ENCODE measurements at regions not wholly inside any gene's neighbourhood (a gene's known extent, or its start where the extent isn't known, plus 50 kb on each side); places are given as distances from the start of the nearest gene placed in this dataset.

DNA sequence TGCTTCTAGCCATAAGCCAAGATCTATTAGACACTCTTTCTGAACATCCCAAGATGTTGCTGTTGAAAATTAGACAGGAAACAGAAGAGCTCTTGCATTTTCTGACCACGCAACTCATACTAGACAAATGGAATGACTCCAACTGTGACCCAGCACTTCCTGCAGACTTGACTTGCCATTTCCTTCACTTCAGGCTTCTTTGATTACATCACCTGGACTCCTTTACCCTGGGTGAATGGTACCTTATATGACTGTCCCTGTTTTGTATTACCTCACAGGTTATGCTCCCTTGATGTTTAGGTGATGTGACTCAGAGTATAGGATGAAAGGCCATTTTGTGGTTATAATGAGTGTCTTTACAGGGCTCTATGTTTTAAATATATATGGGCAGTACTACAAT is 236.1 kb downstream of the BMP2 start:
- no peaks in the 10 kb centered on the region for H3K27me3 ChIP-seq (ENCODE audit: low read depth, low read length)
- H3K4me1 ChIP-seq (ENCODE audit: control insufficient read depth in 1 of 2, insufficient read depth in 2 of 2, low read length in 2 of 2) = no peaks in the 10 kb centered on the region
- H3K4me3 ChIP-seq (ENCODE audit: low read depth in 1 of 2, low read length in 2 of 2) = no peak overlapping the region
- peaks cover 0 to 6% of the 10 kb centered on the region in 2 donors for H3K9me3 ChIP-seq (ENCODE audit: control insufficient read depth in 1 of 2, low read length in 2 of 2)
- no peak overlapping the region for H3K27ac ChIP-seq (ENCODE audit: low read length)
- no peaks in the 10 kb centered on the region for H3K36me3 ChIP-seq (ENCODE audit: control insufficient read depth in 1 of 2, insufficient read depth in 2 of 2, low read length in 2 of 2)

GRCh38 chr20:7004801-7005200 is 237.3 kb downstream of the BMP2 start:
- Histone ChIP-seq H3K4me1 (ENCODE audit: control insufficient read depth in 1 of 2, insufficient read depth in 2 of 2, low read length in 2 of 2) (no peaks in the 10 kb centered on the region), H3K36me3 (ENCODE audit: control insufficient read depth in 1 of 2, insufficient read depth in 2 of 2, low read length in 2 of 2) (no peaks in the 10 kb centered on the region), H3K27me3 (ENCODE audit: low read depth, low read length) (no peaks in the 10 kb centered on the region), H3K4me3 (ENCODE audit: low read depth in 1 of 2, low read length in 2 of 2) (no peak overlapping the region), H3K27ac (ENCODE audit: low read length) (no peak overlapping the region), H3K9me3 (ENCODE audit: control insufficient read depth in 1 of 2, low read length in 2 of 2) (peaks cover 0 to 7% of the 10 kb centered on the region in 2 donors)

DNA sequence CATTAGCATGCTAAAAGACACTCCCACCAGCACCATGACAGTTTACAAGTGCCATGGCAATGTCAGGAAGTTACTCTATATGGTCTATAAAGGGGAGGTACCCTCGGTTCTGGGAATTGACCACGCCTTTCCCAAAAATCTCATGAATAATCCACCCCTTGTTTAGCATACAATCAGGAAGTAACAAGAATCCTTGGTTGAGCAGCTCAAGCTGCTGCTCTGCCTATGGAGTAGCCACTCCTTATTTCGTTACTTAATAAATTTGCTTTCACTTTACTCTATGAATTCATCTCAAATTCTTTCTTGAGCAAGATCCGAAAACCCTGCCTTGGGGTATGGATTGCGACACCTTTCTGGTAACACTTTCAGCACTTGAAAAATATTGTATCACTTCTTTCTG is 243.0 kb downstream of the BMP2 start:
- H3K27me3 ChIP-seq (ENCODE audit: low read depth, low read length) = no peaks in the 10 kb centered on the region
- H3K4me1 ChIP-seq (ENCODE audit: control insufficient read depth in 1 of 2, insufficient read depth in 2 of 2, low read length in 2 of 2) = no peaks in the 10 kb centered on the region
- H3K4me3 ChIP-seq (ENCODE audit: low read depth in 1 of 2, low read length in 2 of 2) = no peak overlapping the region
- peaks cover 0 to 7% of the 10 kb centered on the region in 2 donors for H3K9me3 ChIP-seq (ENCODE audit: control insufficient read depth in 1 of 2, low read length in 2 of 2)
- H3K36me3 ChIP-seq (ENCODE audit: control insufficient read depth in 1 of 2, insufficient read depth in 2 of 2, low read length in 2 of 2) = no peaks in the 10 kb centered on the region
- no peak overlapping the region for H3K27ac ChIP-seq (ENCODE audit: low read length)

DNA sequence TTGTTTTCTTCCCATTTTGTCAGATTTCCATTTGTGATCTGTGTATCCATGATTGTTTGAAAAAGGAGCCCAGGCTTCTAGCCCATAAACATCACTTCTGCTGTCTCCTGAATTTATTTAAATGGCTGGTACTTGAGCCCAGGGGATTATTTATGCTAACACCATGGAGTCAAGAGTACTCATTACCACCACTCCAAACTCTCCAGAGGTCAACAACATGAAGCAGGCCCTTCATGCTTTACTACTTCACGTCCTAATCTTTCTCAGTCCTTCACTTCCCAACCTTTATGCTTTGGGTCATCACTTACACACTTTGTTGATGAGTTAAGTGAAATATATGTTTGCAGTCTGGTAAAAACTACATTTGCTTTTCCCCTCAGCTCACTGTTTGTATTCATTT is 247.8 kb downstream of the BMP2 start:
- Histone ChIP-seq H3K27ac (ENCODE audit: low read length) (no peak overlapping the region), H3K4me3 (ENCODE audit: low read depth in 1 of 2, low read length in 2 of 2) (no peak overlapping the region), H3K27me3 (ENCODE audit: low read depth, low read length) (no peaks in the 10 kb centered on the region), H3K36me3 (ENCODE audit: control insufficient read depth in 1 of 2, insufficient read depth in 2 of 2, low read length in 2 of 2) (no peaks in the 10 kb centered on the region), H3K9me3 (ENCODE audit: control insufficient read depth in 1 of 2, low read length in 2 of 2) (no peaks in the 10 kb centered on the region), H3K4me1 (ENCODE audit: control insufficient read depth in 1 of 2, insufficient read depth in 2 of 2, low read length in 2 of 2) (no peaks in the 10 kb centered on the region)

- no peaks in the 10 kb centered on the region for H3K27me3 ChIP-seq (ENCODE audit: low read depth, low read length)
- no peaks in the 10 kb centered on the region for H3K36me3 ChIP-seq (ENCODE audit: control insufficient read depth in 1 of 2, insufficient read depth in 2 of 2, low read length in 2 of 2)
- H3K9me3 ChIP-seq (ENCODE audit: control insufficient read depth in 1 of 2, low read length in 2 of 2) = peaks cover 0 to 6% of the 10 kb centered on the region in 2 donors
- H3K4me1 ChIP-seq (ENCODE audit: control insufficient read depth in 1 of 2, insufficient read depth in 2 of 2, low read length in 2 of 2) = no peaks in the 10 kb centered on the region
- no peak overlapping the region for H3K4me3 ChIP-seq (ENCODE audit: low read depth in 1 of 2, low read length in 2 of 2)
- no peak overlapping the region for H3K27ac ChIP-seq (ENCODE audit: low read length)
These were observed 255.1 kb downstream of the BMP2 start for GRCh38 chr20:7022597-7022996.

- no peaks in the 10 kb centered on the region for H3K27me3 ChIP-seq (ENCODE audit: low read depth, low read length)
- peaks cover 0 to 6% of the 10 kb centered on the region in 2 donors for H3K9me3 ChIP-seq (ENCODE audit: control insufficient read depth in 1 of 2, low read length in 2 of 2)
- no peak overlapping the region for H3K4me3 ChIP-seq (ENCODE audit: low read depth in 1 of 2, low read length in 2 of 2)
- no peaks in the 10 kb centered on the region for H3K36me3 ChIP-seq (ENCODE audit: control insufficient read depth in 1 of 2, insufficient read depth in 2 of 2, low read length in 2 of 2)
- no peak overlapping the region for H3K27ac ChIP-seq (ENCODE audit: low read length)
- no peaks in the 10 kb centered on the region for H3K4me1 ChIP-seq (ENCODE audit: control insufficient read depth in 1 of 2, insufficient read depth in 2 of 2, low read length in 2 of 2)
These were observed 258.1 kb downstream of the BMP2 start for GRCh38 chr20:7025635-7026034.

GRCh38 chr20:7029019-7029418 is 261.5 kb downstream of the BMP2 start:
- no peak overlapping the region for H3K4me3 ChIP-seq (ENCODE audit: low read depth in 1 of 2, low read length in 2 of 2)
- no peaks in the 10 kb centered on the region for H3K36me3 ChIP-seq (ENCODE audit: control insufficient read depth in 1 of 2, insufficient read depth in 2 of 2, low read length in 2 of 2)
- no peaks in the 10 kb centered on the region for H3K9me3 ChIP-seq (ENCODE audit: control insufficient read depth in 1 of 2, low read length in 2 of 2)
- no peaks in the 10 kb centered on the region for H3K27me3 ChIP-seq (ENCODE audit: low read depth, low read length)
- no peak overlapping the region for H3K27ac ChIP-seq (ENCODE audit: low read length)
- H3K4me1 ChIP-seq (ENCODE audit: control insufficient read depth in 1 of 2, insufficient read depth in 2 of 2, low read length in 2 of 2) = no peaks in the 10 kb centered on the region

DNA sequence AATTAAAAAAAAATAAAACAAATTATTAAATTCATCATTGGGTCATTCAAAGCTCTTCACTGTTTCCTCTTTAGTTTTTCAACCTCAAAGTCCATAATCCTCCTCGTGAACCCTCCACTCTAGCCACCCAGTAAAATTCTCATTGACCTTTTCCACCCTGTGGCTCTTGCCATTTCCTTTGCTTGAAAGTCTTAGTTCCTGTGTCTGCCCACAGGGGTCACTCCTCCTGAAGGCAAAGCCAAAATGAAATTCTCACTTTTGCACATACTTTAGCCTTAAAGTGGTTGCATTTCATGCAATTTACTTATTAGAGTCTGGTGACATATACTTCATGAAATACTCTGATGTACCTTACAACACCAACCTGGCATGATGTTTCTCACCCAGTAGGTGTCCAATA is 263.7 kb downstream of the BMP2 start:
- H3K4me1 ChIP-seq (ENCODE audit: control insufficient read depth in 1 of 2, insufficient read depth in 2 of 2, low read length in 2 of 2) = no peaks in the 10 kb centered on the region
- H3K9me3 ChIP-seq (ENCODE audit: control insufficient read depth in 1 of 2, low read length in 2 of 2) = no peaks in the 10 kb centered on the region
- H3K27ac ChIP-seq (ENCODE audit: low read length) = no peak overlapping the region
- H3K36me3 ChIP-seq (ENCODE audit: control insufficient read depth in 1 of 2, insufficient read depth in 2 of 2, low read length in 2 of 2) = no peaks in the 10 kb centered on the region
- H3K27me3 ChIP-seq (ENCODE audit: low read depth, low read length) = no peaks in the 10 kb centered on the region
- H3K4me3 ChIP-seq (ENCODE audit: low read depth in 1 of 2, low read length in 2 of 2) = no peak overlapping the region

- no peaks in the 10 kb centered on the region for H3K9me3 ChIP-seq (ENCODE audit: control insufficient read depth in 1 of 2, low read length in 2 of 2)
- no peaks in the 10 kb centered on the region for H3K27me3 ChIP-seq (ENCODE audit: low read depth, low read length)
- H3K4me1 ChIP-seq (ENCODE audit: control insufficient read depth in 1 of 2, insufficient read depth in 2 of 2, low read length in 2 of 2) = no peaks in the 10 kb centered on the region
- no peak overlapping the region for H3K27ac ChIP-seq (ENCODE audit: low read length)
- no peak overlapping the region for H3K4me3 ChIP-seq (ENCODE audit: low read depth in 1 of 2, low read length in 2 of 2)
- H3K36me3 ChIP-seq (ENCODE audit: control insufficient read depth in 1 of 2, insufficient read depth in 2 of 2, low read length in 2 of 2) = no peaks in the 10 kb centered on the region
These were observed 270.5 kb downstream of the BMP2 start for GRCh38 chr20:7038029-7038428.

- no peak overlapping the region for H3K27ac ChIP-seq (ENCODE audit: low read length)
- no peak overlapping the region for H3K4me3 ChIP-seq (ENCODE audit: low read depth in 1 of 2, low read length in 2 of 2)
- no peaks in the 10 kb centered on the region for H3K9me3 ChIP-seq (ENCODE audit: control insufficient read depth in 1 of 2, low read length in 2 of 2)
- H3K4me1 ChIP-seq (ENCODE audit: control insufficient read depth in 1 of 2, insufficient read depth in 2 of 2, low read length in 2 of 2) = no peaks in the 10 kb centered on the region
- no peaks in the 10 kb centered on the region for H3K36me3 ChIP-seq (ENCODE audit: control insufficient read depth in 1 of 2, insufficient read depth in 2 of 2, low read length in 2 of 2)
- no peaks in the 10 kb centered on the region for H3K27me3 ChIP-seq (ENCODE audit: low read depth, low read length)
These were observed 290.1 kb downstream of the BMP2 start for GRCh38 chr20:7057611-7058010.

- H3K4me1 ChIP-seq (ENCODE audit: control insufficient read depth in 1 of 2, insufficient read depth in 2 of 2, low read length in 2 of 2) = no peaks in the 10 kb centered on the region
- H3K4me3 ChIP-seq (ENCODE audit: low read depth in 1 of 2, low read length in 2 of 2) = no peak overlapping the region
- H3K36me3 ChIP-seq (ENCODE audit: control insufficient read depth in 1 of 2, insufficient read depth in 2 of 2, low read length in 2 of 2) = no peaks in the 10 kb centered on the region
- H3K27me3 ChIP-seq (ENCODE audit: low read depth, low read length) = no peaks in the 10 kb centered on the region
- H3K9me3 ChIP-seq (ENCODE audit: control insufficient read depth in 1 of 2, low read length in 2 of 2) = no peaks in the 10 kb centered on the region
- no peak overlapping the region for H3K27ac ChIP-seq (ENCODE audit: low read length)
These were observed 311.3 kb downstream of the BMP2 start for GRCh38 chr20:7078804-7079203.

DNA sequence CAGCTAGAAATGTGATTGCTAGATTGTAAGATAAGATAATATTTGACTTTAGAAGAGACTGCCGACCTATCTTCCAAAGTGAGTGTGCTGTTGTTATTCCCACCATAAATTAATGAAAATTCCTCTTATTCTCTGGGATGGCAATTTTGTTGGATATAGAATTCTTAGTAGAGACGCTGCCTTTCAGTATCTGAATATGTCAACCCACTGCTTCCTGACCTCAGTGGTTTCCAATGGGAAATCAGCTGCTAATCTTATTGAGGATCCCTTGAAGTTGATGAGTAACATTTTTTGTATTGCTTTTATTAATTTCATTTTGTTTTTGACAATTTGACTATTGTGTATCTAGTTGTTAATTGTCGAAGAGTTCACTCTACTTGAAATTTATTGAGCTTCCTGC is 313.0 kb downstream of the BMP2 start:
- Histone ChIP-seq H3K4me3 (ENCODE audit: low read depth in 1 of 2, low read length in 2 of 2) (no peak overlapping the region), H3K27me3 (ENCODE audit: low read depth, low read length) (no peaks in the 10 kb centered on the region), H3K9me3 (ENCODE audit: control insufficient read depth in 1 of 2, low read length in 2 of 2) (no peaks in the 10 kb centered on the region), H3K4me1 (ENCODE audit: control insufficient read depth in 1 of 2, insufficient read depth in 2 of 2, low read length in 2 of 2) (no peaks in the 10 kb centered on the region), H3K36me3 (ENCODE audit: control insufficient read depth in 1 of 2, insufficient read depth in 2 of 2, low read length in 2 of 2) (no peaks in the 10 kb centered on the region), H3K27ac (ENCODE audit: low read length) (no peak overlapping the region)
